SU-DHL-6 (cell line): ENCODE measurements at regions not wholly inside any gene's neighbourhood (a gene's known extent, or its start where the extent isn't known, plus 50 kb on each side); places are given as distances from the start of the nearest gene placed in this dataset.

ENCODE experiments used
- H2AFZ ChIP-seq: fragments of 200-600 bp; sonication (generic); 2 replicates; pipeline ENCODE4 v1.6.1; 2014; ENCODE audit warnings: low read depth, mild to moderate bottlenecking, moderate library complexity, mixed read lengths, antibody characterized with exemption, low read length; ENCODE audit not compliant: severe bottlenecking
- H3F3A ChIP-seq: fragments of 200-600 bp; shearing (Covaris generic); 2 replicates; pipeline ENCODE4 v1.6.0; 2016; ENCODE audit warnings: antibody characterized with exemption, mild to moderate bottlenecking; ENCODE audit not compliant: insufficient read depth
- H3K27ac ChIP-seq: fragments of 200-600 bp; sonication (generic); 2 replicates; pipeline ENCODE4 v1.5.1; 2016; ENCODE audit warnings: low read depth, mild to moderate bottlenecking, low read length, moderate library complexity, mixed read lengths
- H3K27me3 ChIP-seq: fragments of 200-600 bp; sonication (generic), shearing (Covaris generic); 2 replicates; pipeline ENCODE4 v1.6.0; 2014; ENCODE audit warnings: mild to moderate bottlenecking, low read length
- H3K36me3 ChIP-seq: fragments of 200-600 bp; sonication (generic); 2 replicates; pipeline ENCODE4 v1.6.1; 2014; ENCODE audit warnings: mild to moderate bottlenecking, low read length, mixed read lengths
- H3K4me2 ChIP-seq: fragments of 300-600, 200-600 bp; shearing (Covaris generic), sonication (generic); 2 replicates; pipeline ENCODE4 v1.6.0; 2014; ENCODE audit warnings: low read length, low read depth, mild to moderate bottlenecking; ENCODE audit not compliant: poor library complexity, severe bottlenecking
- H3K4me3 ChIP-seq: fragments of 200-600 bp; sonication (generic); 2 replicates; pipeline ENCODE4 v1.5.1; 2014; ENCODE audit warnings: antibody characterized with exemption, low read length, mild to moderate bottlenecking, mixed read lengths; ENCODE audit not compliant: insufficient read depth, poor library complexity, severe bottlenecking
- H3K79me2 ChIP-seq: fragments of 200-600 bp; sonication (generic); 2 replicates; pipeline ENCODE4 v1.6.1; 2014; ENCODE audit warnings: mild to moderate bottlenecking, low read length, moderate library complexity; ENCODE audit not compliant: insufficient read depth
- H3K9ac ChIP-seq: fragments of 200-600 bp; sonication (generic); 2 replicates; pipeline ENCODE4 v1.7.0; 2014; ENCODE audit warnings: mild to moderate bottlenecking, low read length
- H3K9me2 ChIP-seq: fragments of 200-600 bp; sonication (generic); replicated peaks from 2 replicates; pipeline ENCODE4 v1.6.1; 2014; ENCODE audit warnings: low read length; ENCODE audit not compliant: insufficient read depth
- H3K9me3 ChIP-seq: fragments of 200-600 bp; sonication (generic); 2 replicates; pipeline ENCODE4 v1.6.1; 2014; ENCODE audit warnings: low read length, mixed read lengths; ENCODE audit not compliant: insufficient read depth
- H4K20me1 ChIP-seq: fragments of 200-600 bp; sonication (generic); 2 replicates; pipeline ENCODE4 v1.6.1; 2014; ENCODE audit warnings: low read depth, mild to moderate bottlenecking, antibody characterized with exemption, low read length, moderate library complexity, mixed read lengths
- CTCF ChIP-seq: fragments of 200-600 bp; sonication (generic); IDR thresholded peaks from one replicate; pipeline ENCODE4 v1.5.1; 2017; ENCODE audit warnings: antibody characterized with exemption, mild to moderate bottlenecking, low read length, moderate library complexity; ENCODE audit not compliant: insufficient read depth, poor library complexity, severe bottlenecking
- EZH2phosphoT487 ChIP-seq: fragments of 200-600 bp; sonication (generic), shearing (Covaris generic); conservative IDR thresholded peaks from 2 replicates; pipeline ENCODE4 v1.6.1; 2018; ENCODE audit warnings: mild to moderate bottlenecking, antibody characterized with exemption, low read length, moderate library complexity, mixed read lengths

- H3K79me2 ChIP-seq = no peaks in the 10 kb centered on the region
- no peaks in the 10 kb centered on the region for H4K20me1 ChIP-seq
- no peak overlapping the region for H2AFZ ChIP-seq
- H3K27ac ChIP-seq = no peak overlapping the region
- no peaks in the 10 kb centered on the region for H3K36me3 ChIP-seq
- H3K9me2 ChIP-seq = no peaks in the 10 kb centered on the region
- no peaks in the 10 kb centered on the region for H3K27me3 ChIP-seq
- TF ChIP-seq EZH2phosphoT487 = no peak
- TF ChIP-seq CTCF = no peak
- H3K9me3 ChIP-seq = no peaks in the 10 kb centered on the region
- H3K9ac ChIP-seq = no peak overlapping the region
- H3F3A ChIP-seq = no peaks in the 10 kb centered on the region
- H3K4me2 ChIP-seq = no peak overlapping the region
- H3K4me3 ChIP-seq = no peak overlapping the region
These were observed 697.6 kb upstream of the CXADR start for GRCh38 chr21:16815243-16815642.

- Histone ChIP-seq H3K27me3 (no peaks in the 10 kb centered on the region), H3K4me3 (no peak overlapping the region), H4K20me1 (no peaks in the 10 kb centered on the region), H3K9me2 (no peaks in the 10 kb centered on the region), H3K36me3 (no peaks in the 10 kb centered on the region), H3F3A (no peaks in the 10 kb centered on the region), H2AFZ (no peak overlapping the region), H3K79me2 (no peaks in the 10 kb centered on the region), H3K9ac (no peak overlapping the region), H3K4me2 (no peak overlapping the region), H3K27ac (no peak overlapping the region), H3K9me3 (no peaks in the 10 kb centered on the region)
- TF ChIP-seq EZH2phosphoT487 (no peak), CTCF (no peak)
These were observed 691.3 kb upstream of the CXADR start for GRCh38 chr21:16821588-16821987.

DNA sequence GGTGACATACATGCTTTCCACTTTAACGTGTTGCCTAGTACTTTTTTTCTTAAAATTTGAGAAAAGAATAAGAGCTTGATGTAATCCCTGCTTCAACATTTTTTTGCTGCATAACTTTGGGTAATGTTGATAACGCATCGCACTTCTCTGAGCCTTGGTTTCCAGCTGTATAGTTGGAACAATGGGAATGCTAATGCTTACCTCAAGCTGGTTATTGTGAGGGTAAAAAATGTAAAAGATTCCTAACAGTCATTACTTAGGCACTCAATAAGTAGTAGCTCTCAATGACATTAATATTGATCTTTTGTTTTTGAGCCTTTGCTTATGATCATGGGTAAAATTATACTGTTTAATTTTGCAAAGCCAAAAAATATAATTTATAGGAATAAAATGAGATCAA is 683.3 kb upstream of the CXADR start:
- H3K9me3 ChIP-seq = no peaks in the 10 kb centered on the region
- no peaks in the 10 kb centered on the region for H3K36me3 ChIP-seq
- no peaks in the 10 kb centered on the region for H3K9me2 ChIP-seq
- H3K27me3 ChIP-seq = no peaks in the 10 kb centered on the region
- no peak overlapping the region for H3K27ac ChIP-seq
- TF ChIP-seq EZH2phosphoT487 (no peak), CTCF (no peak)
- H2AFZ ChIP-seq = no peak overlapping the region
- no peak overlapping the region for H3K4me3 ChIP-seq
- H3K79me2 ChIP-seq = no peaks in the 10 kb centered on the region
- no peaks in the 10 kb centered on the region for H3F3A ChIP-seq
- H3K4me2 ChIP-seq = no peak overlapping the region
- H4K20me1 ChIP-seq = no peaks in the 10 kb centered on the region
- no peak overlapping the region for H3K9ac ChIP-seq

DNA sequence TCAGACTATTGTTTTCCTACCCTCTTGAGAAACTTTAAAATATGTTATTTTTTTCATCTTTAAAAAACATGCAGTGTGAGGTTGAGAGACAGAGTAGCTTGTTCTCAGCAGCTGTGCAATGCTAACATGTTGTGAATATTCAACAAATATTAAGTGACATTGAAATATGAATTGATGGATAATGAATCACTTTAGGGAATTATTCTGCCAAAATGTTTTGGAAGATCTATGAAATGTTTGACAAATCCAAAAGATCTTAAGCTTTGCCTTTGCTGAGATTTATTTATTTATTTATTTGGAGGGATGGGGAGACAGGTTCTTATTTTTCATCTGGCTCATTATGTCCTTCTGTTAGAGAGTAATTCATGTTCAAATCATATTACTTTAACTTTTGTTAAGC is 680.1 kb upstream of the CXADR start:
- Histone ChIP-seq H2AFZ (no peak overlapping the region), H4K20me1 (no peaks in the 10 kb centered on the region), H3K4me2 (no peak overlapping the region), H3K9ac (no peak overlapping the region), H3K79me2 (no peaks in the 10 kb centered on the region), H3K9me3 (no peaks in the 10 kb centered on the region), H3F3A (no peaks in the 10 kb centered on the region), H3K27me3 (no peaks in the 10 kb centered on the region), H3K27ac (no peak overlapping the region), H3K9me2 (no peaks in the 10 kb centered on the region), H3K4me3 (no peak overlapping the region), H3K36me3 (no peaks in the 10 kb centered on the region)
- TF ChIP-seq CTCF (no peak), EZH2phosphoT487 (no peak)
